GM12872 (cell line): ENCODE measurements at regions not wholly inside any gene's neighbourhood (a gene's known extent, or its start where the extent isn't known, plus 50 kb on each side); places are given as distances from the start of the nearest gene placed in this dataset.

ENCODE experiments used
- TF ChIP-seq, protein P1 (sequence below): IDR thresholded peaks from 3 replicates; pipeline ENCODE4 v1.5.1; 2011; ENCODE audit warnings: low read depth, mild to moderate bottlenecking, low read length, moderate library complexity; ENCODE audit not compliant: insufficient read depth

DNA sequence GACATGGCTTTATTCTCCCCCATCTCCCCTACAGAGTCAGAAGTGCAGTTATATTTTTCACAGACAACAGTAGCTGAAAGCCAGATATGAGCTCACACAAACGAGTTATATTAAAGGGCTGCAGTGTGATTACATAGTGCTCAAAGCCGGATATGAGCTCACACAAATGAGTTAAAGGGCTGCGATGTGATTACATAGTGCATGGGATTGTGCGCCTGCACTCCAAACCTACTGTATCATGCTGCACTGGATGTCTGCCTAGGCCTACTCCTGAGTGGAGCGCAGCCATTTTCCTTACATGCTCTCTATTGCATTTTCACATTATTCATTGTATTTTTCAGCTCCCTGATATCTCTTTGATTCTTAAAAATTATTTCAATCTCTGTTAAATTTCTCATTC is 414.6 kb upstream of the LARGE1 start:
- TF ChIP-seq, protein P1, sequence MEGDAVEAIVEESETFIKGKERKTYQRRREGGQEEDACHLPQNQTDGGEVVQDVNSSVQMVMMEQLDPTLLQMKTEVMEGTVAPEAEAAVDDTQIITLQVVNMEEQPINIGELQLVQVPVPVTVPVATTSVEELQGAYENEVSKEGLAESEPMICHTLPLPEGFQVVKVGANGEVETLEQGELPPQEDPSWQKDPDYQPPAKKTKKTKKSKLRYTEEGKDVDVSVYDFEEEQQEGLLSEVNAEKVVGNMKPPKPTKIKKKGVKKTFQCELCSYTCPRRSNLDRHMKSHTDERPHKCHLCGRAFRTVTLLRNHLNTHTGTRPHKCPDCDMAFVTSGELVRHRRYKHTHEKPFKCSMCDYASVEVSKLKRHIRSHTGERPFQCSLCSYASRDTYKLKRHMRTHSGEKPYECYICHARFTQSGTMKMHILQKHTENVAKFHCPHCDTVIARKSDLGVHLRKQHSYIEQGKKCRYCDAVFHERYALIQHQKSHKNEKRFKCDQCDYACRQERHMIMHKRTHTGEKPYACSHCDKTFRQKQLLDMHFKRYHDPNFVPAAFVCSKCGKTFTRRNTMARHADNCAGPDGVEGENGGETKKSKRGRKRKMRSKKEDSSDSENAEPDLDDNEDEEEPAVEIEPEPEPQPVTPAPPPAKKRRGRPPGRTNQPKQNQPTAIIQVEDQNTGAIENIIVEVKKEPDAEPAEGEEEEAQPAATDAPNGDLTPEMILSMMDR: no peak

DNA sequence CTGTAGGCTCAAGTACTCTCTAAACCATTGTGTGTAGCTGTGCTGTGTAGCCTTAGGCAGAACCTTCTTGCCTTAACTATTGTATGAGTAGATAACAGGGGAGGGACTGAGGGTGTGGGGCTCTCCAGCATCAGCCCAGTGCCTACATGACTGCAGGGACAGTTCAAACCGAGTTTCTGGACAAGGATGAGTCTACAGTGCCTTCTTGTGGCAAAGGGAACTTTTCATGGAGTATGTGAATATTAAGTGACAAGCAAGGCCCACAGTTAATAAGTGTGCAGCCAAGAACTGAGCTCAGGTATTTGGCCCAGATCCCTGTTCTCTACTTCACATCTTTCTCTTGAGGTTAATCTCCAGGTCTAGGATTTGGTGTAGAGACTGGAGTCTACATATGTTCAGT is 424.4 kb upstream of the LARGE1 start:
- TF ChIP-seq, protein P1: no peak

DNA sequence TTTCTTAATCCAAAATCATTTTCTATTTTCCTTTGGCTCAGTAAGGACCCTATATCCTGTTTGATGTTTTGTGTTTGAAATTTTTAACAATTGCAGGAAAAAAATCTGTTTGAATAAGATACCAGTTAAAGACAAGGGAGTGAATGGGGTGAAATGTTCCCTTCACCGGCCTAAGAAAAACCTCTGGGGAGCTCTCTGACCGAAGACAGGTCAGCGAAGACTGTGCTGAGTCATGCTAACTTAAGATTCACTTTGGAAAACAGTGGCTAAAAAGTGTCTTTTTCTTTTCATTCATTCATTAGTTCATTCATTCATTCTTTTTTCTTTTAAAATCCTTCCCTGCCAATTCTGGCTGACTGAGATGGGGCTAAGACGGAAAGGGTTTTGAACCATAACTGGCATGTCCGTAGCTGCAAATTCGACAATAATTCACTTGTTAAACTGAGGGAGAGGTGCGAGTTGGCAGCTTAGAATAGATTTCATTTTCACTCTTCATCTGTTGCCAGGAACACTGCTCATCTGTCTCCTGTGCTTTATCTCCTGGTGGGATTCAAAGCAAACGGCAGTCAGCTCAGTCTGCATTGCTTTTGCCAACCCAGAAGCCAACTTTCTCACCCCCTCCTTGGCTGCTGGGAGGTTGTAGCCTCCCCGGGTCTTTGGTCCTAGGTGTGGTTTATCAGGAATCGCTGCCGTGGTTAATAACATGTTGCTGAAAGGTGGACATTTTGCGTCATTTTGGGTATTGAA is 434.0 kb upstream of the LARGE1 start:
- TF ChIP-seq, protein P1: no peak

DNA sequence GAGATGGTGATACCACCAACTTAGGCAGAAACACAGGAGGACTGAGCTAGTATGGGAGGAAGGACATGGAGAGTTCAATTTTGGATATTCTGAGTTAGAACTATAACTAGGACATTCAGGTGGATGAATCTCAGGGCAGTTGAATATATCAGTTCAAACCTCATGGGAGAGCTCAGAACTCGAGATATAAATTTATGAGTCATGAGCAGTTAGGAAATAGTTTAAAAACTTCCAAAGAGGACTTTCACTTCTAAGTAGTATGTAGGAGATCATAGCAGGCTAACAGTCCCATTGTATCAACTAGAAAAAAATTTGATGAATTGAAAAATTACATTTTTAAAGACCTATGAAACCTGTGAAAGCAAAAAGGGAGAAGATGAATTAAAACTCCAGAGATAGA is 436.2 kb upstream of the LARGE1 start:
- TF ChIP-seq, protein P1: no peak

DNA sequence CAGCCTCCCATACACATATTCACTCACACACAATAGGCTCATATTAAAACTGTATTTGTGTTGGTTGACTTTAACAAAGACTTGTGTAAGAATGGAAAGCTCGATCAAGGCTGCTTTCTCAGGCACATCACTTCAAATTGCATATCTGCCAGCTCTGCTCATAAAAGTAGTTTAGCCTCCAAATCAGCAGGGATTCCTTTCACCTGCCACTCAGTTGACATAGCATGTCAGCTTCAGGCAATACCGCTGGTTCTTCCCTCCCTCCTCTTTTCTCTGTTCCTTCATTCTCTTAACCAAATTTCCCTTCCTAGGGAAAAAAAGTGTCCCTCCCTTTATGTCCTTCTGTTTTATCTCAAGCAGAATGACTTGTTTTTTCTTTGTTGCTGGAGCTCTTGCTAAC is 450.4 kb upstream of the LARGE1 start:
- TF ChIP-seq, protein P1: no peak

DNA sequence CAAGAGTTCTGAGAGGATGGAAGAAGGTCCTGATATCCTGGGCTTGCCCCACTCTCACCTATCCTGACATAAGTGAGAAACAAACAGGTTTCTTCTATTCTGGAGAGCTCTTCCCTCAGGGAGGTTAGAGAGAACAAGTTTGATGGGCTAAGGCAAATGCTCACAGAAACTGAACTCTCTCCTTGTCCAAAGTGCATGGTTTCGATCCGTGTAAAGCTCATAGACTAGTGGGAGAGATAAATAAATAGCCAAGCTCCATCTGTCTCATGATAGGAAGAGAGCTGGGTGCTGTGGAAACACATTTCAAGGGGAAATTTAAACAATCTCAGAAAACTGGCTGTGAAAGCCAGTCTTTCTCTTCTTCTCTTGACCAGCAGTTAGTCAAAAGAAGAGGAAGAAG is 459.5 kb upstream of the LARGE1 start:
- TF ChIP-seq, protein P1: no peak

DNA sequence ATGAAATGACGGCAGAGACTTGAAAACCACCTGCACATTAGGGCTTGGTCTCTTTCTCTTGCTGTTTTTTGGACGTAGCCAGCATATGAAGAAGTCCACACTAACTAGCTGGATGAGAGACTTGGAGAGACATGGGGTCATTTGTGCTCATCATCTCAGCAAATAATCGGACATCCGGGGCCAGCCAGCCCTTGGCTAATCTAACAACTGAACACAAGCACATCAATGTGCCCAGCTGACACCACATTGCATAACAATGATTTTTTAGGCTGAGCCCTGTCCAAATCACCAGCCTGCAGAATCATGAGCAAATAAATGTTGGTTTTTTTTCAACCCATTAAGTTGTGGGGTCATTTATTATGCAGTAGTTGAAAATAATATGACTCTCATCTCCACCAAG is 460.3 kb upstream of the LARGE1 start:
- TF ChIP-seq, protein P1: no peak
